Stimulated activated naive CD8-positive, alpha-beta T cell treated with anti-CD3 and anti-CD28 coated beads, Interleukin-15, amount 100 ng/mL, for 72 hours (primary cell): ENCODE measurements at regions not wholly inside any gene's neighbourhood (a gene's known extent, or its start where the extent isn't known, plus 50 kb on each side); places are given as distances from the start of the nearest gene placed in this dataset.
"Not testable (repeated sequence)": the region's sequence is repeated elsewhere in the genome, so short reads cannot be mapped to it uniquely, and the experiment has no call there.

Source experiments
- ATAC-seq: fragments of 150-1000 bp; cut with Tn5 transposase; 2 replicates; pipeline ENCODE4 v1.10.0; 2021; ENCODE audit warnings: mild to moderate bottlenecking, moderate library complexity
- DNase-seq, 2 donors: peaks; one replicate each; pipeline ENCODE4 v3.0.0; 2021 to 2022
- H3K27ac Mint-ChIP-seq, 2 donors: one replicate each; pipeline ENCODE4 v1.8.0; 2022; ENCODE audit warnings: mild to moderate bottlenecking in 2 of 2, mixed read lengths in 2 of 2, moderate library complexity in 2 of 2
- H3K27me3 Mint-ChIP-seq: one replicate; pipeline ENCODE4 v1.8.0; 2022; ENCODE audit warnings: mixed read lengths
- H3K4me1 Mint-ChIP-seq: one replicate; pipeline ENCODE4 v1.8.0; 2022; ENCODE audit warnings: mild to moderate bottlenecking, mixed read lengths
- H3K4me3 Mint-ChIP-seq, 2 donors: one replicate each; pipeline ENCODE4 v1.8.0; 2022; ENCODE audit warnings: mild to moderate bottlenecking in 2 of 2, mixed read lengths in 2 of 2, moderate library complexity in 1 of 2
- H3K9me3 Mint-ChIP-seq, 2 donors: one replicate each; pipeline ENCODE4 v1.8.0; 2022; ENCODE audit warnings: mixed read lengths in 2 of 2

- ATAC-seq: no peak
- DNase-seq: no peak
- peaks cover 0 to 6% of the 10 kb centered on the region in 2 donors for H3K9me3 Mint-ChIP-seq
- H3K27me3 Mint-ChIP-seq: no peaks in the 10 kb centered on the region
- H3K4me3 Mint-ChIP-seq: no peak overlapping the region
- H3K4me1 Mint-ChIP-seq: no peaks in the 10 kb centered on the region
- no peak overlapping the region for H3K27ac Mint-ChIP-seq
Observed at GRCh38 chr12:46483572-46484395, 111.2 kb upstream of the SLC38A2 start.

GRCh38 chr12:46480724-46481123 is 108.2 kb upstream of the SLC38A2 start:
- Mint-ChIP-seq H3K4me1 (peaks cover 9% of the 10 kb centered on the region), H3K27ac (no peak overlapping the region), H3K27me3 (no peaks in the 10 kb centered on the region), H3K4me3 (no peak overlapping the region), H3K9me3 (peaks cover 0 to 6% of the 10 kb centered on the region in 2 donors)
- ATAC-seq (no peak), DNase-seq (no peak)

DNA sequence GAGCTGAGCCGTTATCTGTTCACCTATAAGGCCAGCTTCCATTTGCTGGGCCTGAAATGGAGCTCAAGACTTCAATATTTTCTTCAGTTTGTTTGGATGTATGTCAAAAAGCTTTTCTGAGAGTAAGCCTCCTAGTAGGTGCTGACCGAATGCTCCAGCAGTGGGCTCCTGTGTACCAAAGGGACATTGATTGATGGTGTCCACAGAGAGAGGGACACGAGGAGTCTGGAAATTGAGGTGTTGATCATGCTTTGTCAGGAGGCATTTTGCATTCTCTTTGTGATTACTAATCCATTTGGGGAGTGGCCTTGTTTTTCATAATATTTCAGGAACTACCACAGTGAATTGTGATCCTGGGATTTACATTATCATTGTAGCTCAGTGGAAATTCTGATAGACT is 107.7 kb upstream of the SLC38A2 start:
- H3K4me3 Mint-ChIP-seq: no peak overlapping the region
- H3K4me1 Mint-ChIP-seq: peaks cover 9% of the 10 kb centered on the region
- no peak for DNase-seq
- H3K9me3 Mint-ChIP-seq: peaks cover 0 to 6% of the 10 kb centered on the region in 2 donors
- no peaks in the 10 kb centered on the region for H3K27me3 Mint-ChIP-seq
- H3K27ac Mint-ChIP-seq: no peak overlapping the region
- no peak for ATAC-seq

DNA sequence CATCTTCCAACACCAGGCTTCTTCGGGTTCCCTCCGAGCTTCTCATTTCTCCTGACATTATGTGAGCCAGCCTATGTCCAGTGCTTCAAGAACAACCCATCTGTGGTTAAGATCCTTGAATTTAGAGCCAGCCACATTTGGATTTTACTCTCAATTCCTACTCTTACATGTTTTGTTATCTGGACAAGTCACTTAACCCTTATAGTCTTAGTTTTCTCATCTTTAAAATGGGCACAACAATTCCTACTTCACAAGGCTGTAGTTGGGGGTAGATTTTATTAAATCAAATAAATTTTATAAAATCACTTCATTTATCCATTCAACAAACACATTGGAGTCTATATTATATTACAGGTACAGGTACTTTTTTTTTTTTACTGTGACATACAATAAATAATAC is 105.5 kb upstream of the SLC38A2 start:
- Mint-ChIP-seq H3K27ac (peak overlapping the region in 1 of 2 donors; percentile 26), H3K4me3 (no peak overlapping the region), H3K4me1 (peaks cover 15% of the 10 kb centered on the region), H3K27me3 (no peaks in the 10 kb centered on the region), H3K9me3 (peaks cover 0 to 6% of the 10 kb centered on the region in 2 donors)
- DNase-seq (no peak), ATAC-seq (no peak)

- Mint-ChIP-seq H3K4me3 (no peak overlapping the region), H3K27ac (no peak overlapping the region), H3K4me1 (peaks cover 17% of the 10 kb centered on the region), H3K9me3 (peaks cover 0 to 6% of the 10 kb centered on the region in 2 donors), H3K27me3 (no peaks in the 10 kb centered on the region)
- DNase-seq: no peak
- no peak for ATAC-seq
Observed at GRCh38 chr12:46477541-46477940, 105.0 kb upstream of the SLC38A2 start.

- H3K27me3 Mint-ChIP-seq: no peaks in the 10 kb centered on the region
- DNase-seq (no peak), ATAC-seq (no peak)
- peaks cover 27% of the 10 kb centered on the region for H3K4me1 Mint-ChIP-seq
- H3K4me3 Mint-ChIP-seq: no peak overlapping the region
- no peak overlapping the region for H3K27ac Mint-ChIP-seq
- no peaks in the 10 kb centered on the region for H3K9me3 Mint-ChIP-seq
Observed at GRCh38 chr12:46475972-46476645, 103.5 kb upstream of the SLC38A2 start.

DNA sequence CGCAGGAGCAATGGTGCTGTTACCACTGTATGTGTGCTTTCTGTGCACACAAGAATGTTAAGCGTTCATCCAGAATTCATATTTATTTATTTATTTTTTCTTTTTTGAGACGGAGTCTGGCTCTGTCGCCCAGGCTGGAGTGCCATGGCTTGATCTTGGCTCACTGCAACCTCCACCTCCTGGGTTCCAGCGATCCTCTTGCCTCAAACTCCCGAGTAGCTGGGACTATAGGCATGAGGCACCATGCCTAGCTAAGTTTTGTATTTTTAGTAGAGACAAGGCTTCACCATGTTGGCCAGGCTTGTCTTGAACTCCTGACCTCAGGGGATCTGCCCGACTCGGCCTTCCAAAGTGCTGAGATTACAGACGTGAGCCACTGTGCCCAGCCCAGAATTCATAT is 101.8 kb upstream of the SLC38A2 start:
- not testable (repeated sequence) for ATAC-seq, DNase-seq, H3K4me3 Mint-ChIP-seq, H3K27me3 Mint-ChIP-seq, H3K27ac Mint-ChIP-seq, H3K9me3 Mint-ChIP-seq
- peaks cover 42% of the 10 kb centered on the region for H3K4me1 Mint-ChIP-seq

GRCh38 chr12:46473634-46474329 is 101.2 kb upstream of the SLC38A2 start:
- Mint-ChIP-seq H3K27me3 (no peaks in the 10 kb centered on the region), H3K27ac (peak overlapping the region in 1 of 2 donors; percentile 14), H3K9me3 (no peaks in the 10 kb centered on the region), H3K4me3 (peak overlapping the region; percentile 56 to 68), H3K4me1 (peaks cover 42% of the 10 kb centered on the region)
- no peak for DNase-seq
- ATAC-seq: no peak

GRCh38 chr12:46472893-46473633 is 100.5 kb upstream of the SLC38A2 start:
- H3K9me3 Mint-ChIP-seq: no peaks in the 10 kb centered on the region
- H3K4me1 Mint-ChIP-seq: peaks cover 41% of the 10 kb centered on the region
- peak overlapping the region; percentile 56 to 68 for H3K4me3 Mint-ChIP-seq
- no peak for ATAC-seq
- peak overlapping the region in 1 of 2 donors; percentile 14 for H3K27ac Mint-ChIP-seq
- no peak for DNase-seq
- no peaks in the 10 kb centered on the region for H3K27me3 Mint-ChIP-seq

DNA sequence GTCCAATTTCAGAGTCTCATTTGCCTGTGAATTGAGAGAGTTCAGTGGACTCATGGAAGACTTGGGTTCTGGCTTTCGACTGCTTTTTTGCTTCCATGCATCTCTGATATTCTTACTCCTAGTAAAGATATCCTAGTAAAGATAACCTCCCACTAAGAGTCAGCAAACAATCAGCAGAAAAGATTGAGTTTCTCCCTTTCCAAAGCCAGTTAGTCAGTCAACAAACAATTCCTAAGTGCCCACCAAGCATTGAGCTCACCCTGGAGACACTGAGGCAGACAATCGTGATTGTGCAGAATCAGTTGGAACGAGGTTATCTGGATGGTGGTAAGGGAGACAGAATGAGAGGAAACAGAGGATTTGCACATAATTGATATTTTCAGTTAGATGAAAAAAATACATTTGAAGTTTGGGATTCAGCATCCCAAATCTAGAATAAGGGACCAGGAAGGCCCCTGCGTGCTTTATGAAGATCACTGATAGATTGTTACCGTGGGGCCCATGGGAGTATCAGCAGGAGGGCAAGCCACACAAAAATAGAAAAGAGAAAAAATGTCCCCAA is 99.7 kb upstream of the SLC38A2 start:
- Mint-ChIP-seq H3K27me3 (no peaks in the 10 kb centered on the region), H3K4me1 (peaks cover 33% of the 10 kb centered on the region), H3K4me3 (peak overlapping the region; percentile 3 to 59), H3K9me3 (no peaks in the 10 kb centered on the region), H3K27ac (no peak overlapping the region)
- DNase-seq (no peak), ATAC-seq (no peak)

- no peaks in the 10 kb centered on the region for H3K27me3 Mint-ChIP-seq
- peak overlapping the region; percentile 60 to 62 for H3K4me3 Mint-ChIP-seq
Observed at GRCh38 chr12:46471404-46471803, 98.8 kb upstream of the SLC38A2 start.

GRCh38 chr12:46470975-46471374 is 98.4 kb upstream of the SLC38A2 start:
- H3K4me3 Mint-ChIP-seq: peak overlapping the region; percentile 60 to 62
- peaks cover 33% of the 10 kb centered on the region for H3K4me1 Mint-ChIP-seq
- no peaks in the 10 kb centered on the region for H3K27me3 Mint-ChIP-seq
- DNase-seq (no peak), ATAC-seq (peak; percentile 29)
- peak overlapping the region; percentile 54 to 90 for H3K27ac Mint-ChIP-seq
- H3K9me3 Mint-ChIP-seq: no peaks in the 10 kb centered on the region

More at GRCh38 chr12:46471404-46471803, 98.8 kb upstream of the SLC38A2 start:
- peak overlapping the region in 1 of 2 donors; percentile 54 for H3K27ac Mint-ChIP-seq
- H3K4me1 Mint-ChIP-seq: peaks cover 33% of the 10 kb centered on the region
- no peak for DNase-seq
- no peaks in the 10 kb centered on the region for H3K9me3 Mint-ChIP-seq
- ATAC-seq: no peak

GRCh38 chr12:46470036-46470627 is 97.6 kb upstream of the SLC38A2 start:
- DNase-seq (peak; percentile 56 to 67), ATAC-seq (peak; percentile 99)
- Mint-ChIP-seq H3K4me3 (peak overlapping the region; percentile 87 to 100), H3K27me3 (no peaks in the 10 kb centered on the region), H3K27ac (peak overlapping the region; percentile 98 to 100), H3K4me1 (peaks cover 33% of the 10 kb centered on the region), H3K9me3 (peaks cover 4 to 6% of the 10 kb centered on the region in 2 donors)

DNA sequence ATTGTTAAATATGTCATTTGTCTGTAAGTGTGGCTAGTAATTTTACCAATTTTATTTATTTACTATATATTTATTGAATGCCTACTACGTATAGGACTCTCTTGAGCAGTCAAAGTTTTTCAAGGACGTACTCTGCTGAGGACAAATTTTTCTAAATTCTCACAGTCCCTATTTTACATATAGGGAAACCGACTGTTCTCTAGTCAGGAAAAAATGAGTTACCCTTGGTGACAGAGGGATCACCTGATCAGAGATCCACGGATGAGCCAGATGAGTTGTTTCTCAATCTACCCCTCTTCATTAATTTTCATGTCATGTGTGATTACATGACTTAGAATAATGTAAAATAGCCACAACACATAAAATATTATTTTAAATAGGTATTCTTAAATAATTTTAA is 96.2 kb upstream of the SLC38A2 start:
- Mint-ChIP-seq H3K9me3 (peaks cover 4 to 7% of the 10 kb centered on the region in 2 donors), H3K4me3 (no peak overlapping the region), H3K4me1 (peaks cover 32% of the 10 kb centered on the region), H3K27me3 (no peaks in the 10 kb centered on the region), H3K27ac (no peak overlapping the region)
- no peak for DNase-seq
- no peak for ATAC-seq
